Pancreas (tissue), 10 donors: ENCODE measurements at regions not wholly inside any gene's neighbourhood (a gene's known extent, or its start where the extent isn't known, plus 50 kb on each side); places are given as distances from the start of the nearest gene placed in this dataset.

Experiments
- ATAC-seq, 4 donors: fragments of 200-7000 bp; cut with Tn5 transposase; one replicate each; pipeline versions ENCODE4 v1.8.0 to v1.9.1; 2020; ENCODE audit warnings: mild to moderate bottlenecking in 4 of 4, moderate library complexity in 4 of 4
- DNase-seq, 6 donors: peaks; one replicate each; pipeline ENCODE4 v3.0.0-alpha.2; 2020
- FAIRE-seq: peaks from 2 replicates; lab custom pipeline; 2012; peaks lifted over from hg19 to GRCh38; lab: Jason Lieb, UNC
- H3K27ac ChIP-seq, 4 donors: fragments of 200-600 bp; sonication (generic); 1 replicate in 3 of 4; 2 replicates in 1 of 4; pipeline versions ENCODE4 v1.5.0 to v1.8.0; 2020
- H3K27me3 ChIP-seq, 4 donors: fragments of 200-600 bp; one replicate each; pipeline ENCODE4 v1.8.0; 2021
- H3K36me3 ChIP-seq, 3 donors: fragments of 200-600 bp; sonication (generic) in 1 of 3; one replicate each; pipeline versions ENCODE4 v1.5.0 to v1.8.0; 2020 to 2021
- H3K4me1 ChIP-seq, 3 donors: fragments of 200-600 bp; one replicate each; pipeline ENCODE4 v1.8.0; 2021
- H3K4me3 ChIP-seq, 4 donors: fragments of 200-600 bp; sonication (generic) in 2 of 4; one replicate each; pipeline versions ENCODE4 v1.5.0 to v1.8.0; 2020 to 2021
- H3K9me3 ChIP-seq, 4 donors: fragments of 200-600 bp; one replicate each; pipeline ENCODE4 v1.8.0; 2021
- CTCF ChIP-seq, 4 donors: fragments of 200-600 bp; sonication (generic) in 3 of 4; IDR thresholded peaks; one replicate each; pipeline versions ENCODE4 v1.5.0 to v1.8.0; 2021; ENCODE audit warnings: antibody characterized with exemption in 4 of 4
- WGBS, 2 donors: extraction: QIAGEN DNeasy Blood & Tissue Kit; methylation state at CpG; one replicate each; pipeline ENCODE4 v1.1.7; 2013; 5-methylcytosine and 5-hydroxymethylcytosine counted together
- intact Hi-C, 3 donors: fragments of 100-400 bp; cut with DNase I; formaldehyde crosslinking; loops; one replicate each; pipeline versions ENCODE4 v1.11.1 to v1.14.2; 2022
- donor health status: healthy with polysubstance abuse.
- donor health status: DM: no; HTN: no; CAD: no; lungs with moderate emphysema.
- donor health status: DM: no; HTN: no; CAD: no.
- donor health status: control.
- donor health status: control.
- donor health status: Bipolar disorder and iron deficiency.
- donor health status: DM: yes; HTN: yes; CAD: no.
- donor health status: DM: no; HTN: no; CAD: no.
- donor health status: DM: no; HTN: no; CAD: no.
- donor health status: DM: yes; HTN: yes; CAD: no.

- Histone ChIP-seq H3K27ac (no peak overlapping the region), H3K4me3 (no peak overlapping the region), H3K4me1 (no peaks in the 10 kb centered on the region), H3K27me3 (peaks cover 0 to 6% (median 0%) of the 10 kb centered on the region in 4 donors), H3K36me3 (no peaks in the 10 kb centered on the region), H3K9me3 (no peaks in the 10 kb centered on the region)
- FAIRE-seq (no peak), DNase-seq (no peak), ATAC-seq (no peak)
- intact Hi-C loops, result no loop called here
- no peak for TF ChIP-seq CTCF (IDR thresholded peaks at IDR 0.05)
- WGBS, 2 donors, result 51 to 65% methylated on average over 6 of the region's 6 CpGs
Measured at GRCh38 chr2:228747483-228747882, 523.6 kb downstream of the PID1 start.

- intact Hi-C loops, result no loop called here
- ATAC-seq (no peak), FAIRE-seq (no peak), DNase-seq (no peak)
- TF ChIP-seq CTCF (IDR thresholded peaks at IDR 0.05), result no peak
- WGBS, 2 donors, result 62 to 72% methylated on average over 2 of the region's 2 CpGs
- Histone ChIP-seq H3K9me3 (no peaks in the 10 kb centered on the region), H3K4me3 (no peak overlapping the region), H3K27me3 (peaks cover 0 to 5% (median 0%) of the 10 kb centered on the region in 4 donors), H3K36me3 (no peaks in the 10 kb centered on the region), H3K27ac (no peak overlapping the region), H3K4me1 (no peaks in the 10 kb centered on the region)
Measured at GRCh38 chr2:228738671-228739380, 532.3 kb downstream of the PID1 start.

- WGBS, 2 donors, result 75 to 88% methylated on average over 3 of the region's 3 CpGs
- H3K4me3 ChIP-seq, result no peak overlapping the region
- ATAC-seq (no peak), FAIRE-seq (no peak), DNase-seq (no peak)
- no peak overlapping the region for H3K27ac ChIP-seq
- TF ChIP-seq CTCF (IDR thresholded peaks at IDR 0.05), result no peak
- H3K9me3 ChIP-seq, result no peaks in the 10 kb centered on the region
- H3K36me3 ChIP-seq, result no peaks in the 10 kb centered on the region
- intact Hi-C loops, result no loop called here
- no peaks in the 10 kb centered on the region for H3K27me3 ChIP-seq
- H3K4me1 ChIP-seq, result no peaks in the 10 kb centered on the region
Measured at GRCh38 chr2:228735697-228736096, 535.4 kb downstream of the PID1 start.

GRCh38 chr2:228731517-228731916 lies 539.6 kb downstream of the PID1 start:
- FAIRE-seq (no peak), ATAC-seq (peak in 1 of 4 donors; percentile 36), DNase-seq (no peak)
- Histone ChIP-seq H3K4me3 (no peak overlapping the region), H3K27me3 (no peaks in the 10 kb centered on the region), H3K4me1 (no peaks in the 10 kb centered on the region), H3K9me3 (no peaks in the 10 kb centered on the region), H3K36me3 (no peaks in the 10 kb centered on the region), H3K27ac (no peak overlapping the region)
- TF ChIP-seq CTCF (IDR thresholded peaks at IDR 0.05), result no peak
- intact Hi-C loops, result no loop called here

GRCh38 chr2:228728961-228729360 lies 542.1 kb downstream of the PID1 start:
- FAIRE-seq, result no peak
- no peaks in the 10 kb centered on the region for H3K36me3 ChIP-seq
- no peak overlapping the region for H3K4me3 ChIP-seq
- no peaks in the 10 kb centered on the region for H3K27me3 ChIP-seq
- 13 to 20% methylated on average over 5 of the region's 5 CpGs for WGBS, 2 donors
- H3K9me3 ChIP-seq, result no peaks in the 10 kb centered on the region
- no peak for ATAC-seq
- no peak for TF ChIP-seq CTCF (IDR thresholded peaks at IDR 0.05)
- no peak overlapping the region for H3K27ac ChIP-seq
- intact Hi-C loops, result no loop called here
- DNase-seq, result no peak
- H3K4me1 ChIP-seq, result no peaks in the 10 kb centered on the region
